ENCODE measurements at regions not wholly inside any gene's neighbourhood (a gene's known extent, or its start where the extent isn't known, plus 50 kb on each side); places are given as distances from the start of the nearest gene placed in this dataset.

- no peak overlapping the region for H3K27ac Mint-ChIP-seq
- H3K27me3 Mint-ChIP-seq = no peaks in the 10 kb centered on the region
- peaks cover 5% of the 10 kb centered on the region for H3K4me1 Mint-ChIP-seq
- no peaks in the 10 kb centered on the region for H3K9me3 Mint-ChIP-seq
- DNase-seq = no peak
- H3K4me3 Mint-ChIP-seq = no peak overlapping the region
- no peaks in the 10 kb centered on the region for H3K36me3 Mint-ChIP-seq
These were observed 215.0 kb downstream of the KIF26A start for GRCh38 chr14:104353221-104353920.

- H3K27me3 Mint-ChIP-seq = no peaks in the 10 kb centered on the region
- no peaks in the 10 kb centered on the region for H3K36me3 Mint-ChIP-seq
- no peak overlapping the region for H3K4me3 Mint-ChIP-seq
- no peak overlapping the region for H3K27ac Mint-ChIP-seq
- H3K4me1 Mint-ChIP-seq = peaks cover 5% of the 10 kb centered on the region
- no peak for DNase-seq
- H3K9me3 Mint-ChIP-seq = no peaks in the 10 kb centered on the region
These were observed 215.7 kb downstream of the KIF26A start for GRCh38 chr14:104353921-104354701.

- no peak for DNase-seq
- Mint-ChIP-seq H3K4me3 (no peak overlapping the region), H3K9me3 (no peaks in the 10 kb centered on the region), H3K36me3 (no peaks in the 10 kb centered on the region), H3K27ac (no peak overlapping the region), H3K4me1 (peaks cover 3% of the 10 kb centered on the region), H3K27me3 (no peaks in the 10 kb centered on the region)
These were observed 217.0 kb downstream of the KIF26A start for GRCh38 chr14:104355101-104356019.

- no peak for DNase-seq
- no peak overlapping the region for H3K27ac Mint-ChIP-seq
- no peak overlapping the region for H3K4me3 Mint-ChIP-seq
- no peaks in the 10 kb centered on the region for H3K27me3 Mint-ChIP-seq
- no peaks in the 10 kb centered on the region for H3K36me3 Mint-ChIP-seq
- no peaks in the 10 kb centered on the region for H3K9me3 Mint-ChIP-seq
- H3K4me1 Mint-ChIP-seq = peaks cover 3% of the 10 kb centered on the region
These were observed 217.8 kb downstream of the KIF26A start for GRCh38 chr14:104356020-104356737.

- no peaks in the 10 kb centered on the region for H3K36me3 Mint-ChIP-seq
- H3K4me3 Mint-ChIP-seq = no peak overlapping the region
- H3K27ac Mint-ChIP-seq = no peak overlapping the region
- peaks cover 3% of the 10 kb centered on the region for H3K4me1 Mint-ChIP-seq
- no peaks in the 10 kb centered on the region for H3K9me3 Mint-ChIP-seq
- no peaks in the 10 kb centered on the region for H3K27me3 Mint-ChIP-seq
- no peak for DNase-seq
These were observed 218.6 kb downstream of the KIF26A start for GRCh38 chr14:104356738-104357688.

- no peak for DNase-seq
- H3K36me3 Mint-ChIP-seq = no peaks in the 10 kb centered on the region
- no peaks in the 10 kb centered on the region for H3K9me3 Mint-ChIP-seq
- peaks cover 3% of the 10 kb centered on the region for H3K4me1 Mint-ChIP-seq
- H3K27me3 Mint-ChIP-seq = no peaks in the 10 kb centered on the region
- no peak overlapping the region for H3K27ac Mint-ChIP-seq
- no peak overlapping the region for H3K4me3 Mint-ChIP-seq
These were observed 219.5 kb downstream of the KIF26A start for GRCh38 chr14:104357689-104358527.

GRCh38 chr14:104358528-104359300 is 220.3 kb downstream of the KIF26A start:
- Mint-ChIP-seq H3K36me3 (no peaks in the 10 kb centered on the region), H3K4me3 (no peak overlapping the region), H3K9me3 (no peaks in the 10 kb centered on the region), H3K27ac (no peak overlapping the region), H3K4me1 (peaks cover 3% of the 10 kb centered on the region), H3K27me3 (no peaks in the 10 kb centered on the region)
- DNase-seq = no peak

GRCh38 chr14:104359301-104359968 is 220.1 kb upstream of the C14orf180 start:
- no peaks in the 10 kb centered on the region for H3K36me3 Mint-ChIP-seq
- no peaks in the 10 kb centered on the region for H3K4me1 Mint-ChIP-seq
- no peaks in the 10 kb centered on the region for H3K27me3 Mint-ChIP-seq
- no peak for DNase-seq
- H3K4me3 Mint-ChIP-seq = no peak overlapping the region
- no peaks in the 10 kb centered on the region for H3K9me3 Mint-ChIP-seq
- no peak overlapping the region for H3K27ac Mint-ChIP-seq

- no peaks in the 10 kb centered on the region for H3K36me3 Mint-ChIP-seq
- no peaks in the 10 kb centered on the region for H3K27me3 Mint-ChIP-seq
- H3K4me1 Mint-ChIP-seq = no peaks in the 10 kb centered on the region
- no peak overlapping the region for H3K4me3 Mint-ChIP-seq
- H3K9me3 Mint-ChIP-seq = no peaks in the 10 kb centered on the region
- no peak overlapping the region for H3K27ac Mint-ChIP-seq
- no peak for DNase-seq
These were observed 219.6 kb upstream of the C14orf180 start for GRCh38 chr14:104359969-104360442.

- no peak for DNase-seq
- no peaks in the 10 kb centered on the region for H3K4me1 Mint-ChIP-seq
- H3K36me3 Mint-ChIP-seq = no peaks in the 10 kb centered on the region
- H3K4me3 Mint-ChIP-seq = no peak overlapping the region
- no peak overlapping the region for H3K27ac Mint-ChIP-seq
- H3K9me3 Mint-ChIP-seq = no peaks in the 10 kb centered on the region
- H3K27me3 Mint-ChIP-seq = no peaks in the 10 kb centered on the region
These were observed 219.1 kb upstream of the C14orf180 start for GRCh38 chr14:104360501-104360900.

GRCh38 chr14:104361101-104361591 is 218.4 kb upstream of the C14orf180 start:
- H3K27ac Mint-ChIP-seq = no peak overlapping the region

More at GRCh38 chr14:104361101-104361591, 218.4 kb upstream of the C14orf180 start:
- Mint-ChIP-seq H3K4me3 (no peak overlapping the region), H3K4me1 (no peaks in the 10 kb centered on the region), H3K36me3 (no peaks in the 10 kb centered on the region), H3K27me3 (no peaks in the 10 kb centered on the region), H3K9me3 (no peaks in the 10 kb centered on the region)
- no peak for DNase-seq
